B cell (primary cell): ENCODE measurements at regions not wholly inside any gene's neighbourhood (a gene's known extent, or its start where the extent isn't known, plus 50 kb on each side); places are given as distances from the start of the nearest gene placed in this dataset.

Source experiments
- EZH2 ChIP-seq: IDR thresholded peaks from 2 replicates; pipeline ENCODE4 v1.6.1; 2012; ENCODE audit warnings: borderline replicate concordance, low read depth, mild to moderate bottlenecking, moderate library complexity, low read length; ENCODE audit not compliant: insufficient read depth, poor library complexity, severe bottlenecking
- TF ChIP-seq, protein P1 (sequence below): fragments of 200-600 bp; IDR thresholded peaks from one replicate; pipeline ENCODE4 v1.8.0; 2022; ENCODE audit warnings: antibody characterized with exemption, mild to moderate bottlenecking

DNA sequence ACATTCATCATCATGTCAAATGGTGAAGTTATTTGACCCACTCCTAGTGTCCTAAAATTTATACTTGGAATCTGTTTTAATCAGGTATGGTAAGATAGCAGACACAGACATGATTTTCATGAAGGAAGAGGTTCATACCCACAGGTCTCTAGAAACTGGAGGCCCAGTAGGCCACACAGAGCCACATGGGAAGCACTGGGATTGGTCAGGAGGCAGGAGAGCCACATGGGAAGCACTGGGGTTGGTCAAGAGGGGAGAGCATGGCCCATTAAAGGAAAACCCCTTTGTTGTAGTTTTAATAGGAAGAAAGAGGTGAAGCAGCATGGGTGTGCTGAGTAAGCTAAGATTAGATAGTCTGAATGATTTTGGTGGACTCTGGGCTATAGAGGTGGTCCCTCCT is 356.9 kb downstream of the MFSD1 start:
- TF ChIP-seq, protein P1, sequence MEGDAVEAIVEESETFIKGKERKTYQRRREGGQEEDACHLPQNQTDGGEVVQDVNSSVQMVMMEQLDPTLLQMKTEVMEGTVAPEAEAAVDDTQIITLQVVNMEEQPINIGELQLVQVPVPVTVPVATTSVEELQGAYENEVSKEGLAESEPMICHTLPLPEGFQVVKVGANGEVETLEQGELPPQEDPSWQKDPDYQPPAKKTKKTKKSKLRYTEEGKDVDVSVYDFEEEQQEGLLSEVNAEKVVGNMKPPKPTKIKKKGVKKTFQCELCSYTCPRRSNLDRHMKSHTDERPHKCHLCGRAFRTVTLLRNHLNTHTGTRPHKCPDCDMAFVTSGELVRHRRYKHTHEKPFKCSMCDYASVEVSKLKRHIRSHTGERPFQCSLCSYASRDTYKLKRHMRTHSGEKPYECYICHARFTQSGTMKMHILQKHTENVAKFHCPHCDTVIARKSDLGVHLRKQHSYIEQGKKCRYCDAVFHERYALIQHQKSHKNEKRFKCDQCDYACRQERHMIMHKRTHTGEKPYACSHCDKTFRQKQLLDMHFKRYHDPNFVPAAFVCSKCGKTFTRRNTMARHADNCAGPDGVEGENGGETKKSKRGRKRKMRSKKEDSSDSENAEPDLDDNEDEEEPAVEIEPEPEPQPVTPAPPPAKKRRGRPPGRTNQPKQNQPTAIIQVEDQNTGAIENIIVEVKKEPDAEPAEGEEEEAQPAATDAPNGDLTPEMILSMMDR = no peak
- TF ChIP-seq EZH2 = no peak
